ENCODE measurements at regions not wholly inside any gene's neighbourhood (a gene's known extent, or its start where the extent isn't known, plus 50 kb on each side); places are given as distances from the start of the nearest gene placed in this dataset.

GRCh38 chr9:111150181-111150580, 111.9 kb upstream of the LPAR1 start:
- DNase-seq (ENCODE audit: low read depth in 2 of 3, low spot score in 2 of 3) = no peak

DNA sequence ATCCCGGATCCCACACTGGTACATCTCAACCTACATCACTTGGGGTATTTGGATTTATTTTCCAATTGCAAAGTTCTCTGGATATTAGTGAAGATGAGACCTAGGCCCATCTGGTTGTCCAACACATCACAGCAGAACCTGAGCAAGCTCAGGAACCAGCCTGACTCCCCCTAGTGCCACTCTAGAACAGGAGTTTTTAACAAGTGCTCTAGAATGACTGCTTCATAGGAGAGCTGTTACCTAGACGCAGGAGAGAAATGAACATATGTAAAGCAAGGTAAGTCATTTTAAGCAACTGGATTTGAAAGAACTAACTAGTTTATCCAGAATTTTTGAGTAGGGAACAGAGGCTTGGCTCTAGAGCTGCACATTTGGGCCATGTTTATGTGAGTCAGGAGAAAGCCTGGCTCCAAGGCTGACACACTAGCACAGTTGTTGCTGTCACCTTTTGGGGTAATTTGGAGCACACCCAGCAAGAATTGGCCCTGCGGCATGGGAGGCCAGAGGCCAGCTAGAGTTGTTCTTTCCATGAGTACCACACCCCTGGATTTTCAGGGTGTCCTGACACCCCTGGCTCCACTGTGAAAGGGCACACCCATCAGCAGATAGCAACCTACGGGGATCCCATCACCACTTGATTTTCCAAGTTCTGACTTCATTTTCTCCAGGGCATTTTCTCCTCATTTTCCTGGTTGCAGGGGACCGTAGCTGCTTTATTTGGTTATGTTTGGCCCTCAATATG, 110.9 kb upstream of the LPAR1 start:
- peak in 1 of 3 donors; percentile 12 for DNase-seq (ENCODE audit: low read depth in 2 of 3, low spot score in 2 of 3)

DNA sequence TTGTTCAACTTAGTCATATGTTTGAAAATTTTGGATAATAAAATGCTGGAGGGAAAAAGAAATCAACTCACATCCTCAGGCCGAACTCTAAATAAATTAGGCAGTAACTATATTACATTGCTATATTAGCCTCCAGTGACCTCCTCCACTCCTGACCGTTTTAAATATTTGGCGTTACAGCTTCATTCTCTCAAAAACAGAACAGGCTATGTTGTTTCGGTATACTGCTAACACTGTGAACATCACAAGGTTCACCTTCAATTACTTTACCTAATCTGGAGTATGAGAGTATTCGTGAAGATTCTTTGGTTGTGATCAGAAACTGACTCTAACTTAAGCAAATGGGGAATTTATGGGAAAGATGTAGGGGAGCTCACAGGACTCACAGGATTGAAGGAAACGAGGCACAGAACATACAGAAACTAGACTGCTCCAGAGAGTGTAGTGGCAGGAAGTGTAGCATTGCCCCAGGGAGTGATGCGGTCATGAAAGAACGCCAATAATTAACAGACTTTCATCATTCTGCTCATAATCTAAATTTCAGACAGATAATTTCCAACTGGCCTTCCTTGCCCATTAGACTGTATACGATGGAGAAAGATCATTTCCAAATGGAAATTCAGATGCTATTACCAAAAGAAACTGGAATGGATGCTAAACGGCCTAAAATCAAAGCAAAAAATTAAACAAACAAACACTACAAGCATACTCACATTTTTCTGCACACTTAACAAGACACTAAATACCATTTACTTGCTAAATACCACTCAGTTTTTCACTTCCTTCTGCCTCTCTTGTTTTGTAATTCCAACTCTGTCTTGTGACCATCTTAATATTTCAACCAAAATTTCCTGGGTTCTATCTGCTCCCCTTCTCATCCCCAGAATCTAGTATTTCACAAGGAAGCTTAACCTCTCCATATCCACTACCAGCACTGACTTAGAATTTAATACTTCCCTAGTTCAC, 110.1 kb upstream of the LPAR1 start:
- no peak for DNase-seq (ENCODE audit: low read depth in 2 of 3, low spot score in 2 of 3)

GRCh38 chr9:111147041-111147440, 108.8 kb upstream of the LPAR1 start:
- DNase-seq (ENCODE audit: low read depth in 2 of 3, low spot score in 2 of 3) = no peak

- peak in 1 of 3 donors; percentile 8 for DNase-seq (ENCODE audit: low read depth in 2 of 3, low spot score in 2 of 3)
These were observed 106.5 kb upstream of the LPAR1 start for GRCh38 chr9:111144741-111145140.

GRCh38 chr9:111136180-111136579, 97.9 kb upstream of the LPAR1 start:
- DNase-seq (ENCODE audit: low read depth in 2 of 3, low spot score in 2 of 3) = no peak

GRCh38 chr9:111131211-111131610, 92.9 kb upstream of the LPAR1 start:
- DNase-seq (ENCODE audit: low read depth in 2 of 3, low spot score in 2 of 3) = no peak

DNA sequence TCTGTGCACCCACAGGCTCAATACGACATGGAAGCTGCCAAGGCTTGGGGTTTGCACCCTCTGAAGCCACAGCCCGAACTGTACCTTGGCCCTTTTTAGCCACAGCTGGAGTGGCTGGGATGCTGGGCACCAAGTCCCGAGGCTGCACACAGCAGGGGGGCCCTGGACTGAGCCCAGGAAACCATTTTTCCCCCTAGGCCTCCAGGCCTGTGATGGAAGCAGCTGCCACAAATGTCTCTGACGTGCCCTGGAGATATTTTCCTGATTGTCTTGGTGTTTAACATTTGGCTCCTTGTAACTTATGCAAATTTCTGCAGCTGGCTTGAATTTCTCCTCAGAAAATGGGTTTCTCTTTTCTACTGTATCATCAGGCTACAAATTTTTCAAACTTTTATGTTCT, 82.3 kb upstream of the LPAR1 start:
- DNase-seq (ENCODE audit: low read depth in 2 of 3, low spot score in 2 of 3) = no peak

DNA sequence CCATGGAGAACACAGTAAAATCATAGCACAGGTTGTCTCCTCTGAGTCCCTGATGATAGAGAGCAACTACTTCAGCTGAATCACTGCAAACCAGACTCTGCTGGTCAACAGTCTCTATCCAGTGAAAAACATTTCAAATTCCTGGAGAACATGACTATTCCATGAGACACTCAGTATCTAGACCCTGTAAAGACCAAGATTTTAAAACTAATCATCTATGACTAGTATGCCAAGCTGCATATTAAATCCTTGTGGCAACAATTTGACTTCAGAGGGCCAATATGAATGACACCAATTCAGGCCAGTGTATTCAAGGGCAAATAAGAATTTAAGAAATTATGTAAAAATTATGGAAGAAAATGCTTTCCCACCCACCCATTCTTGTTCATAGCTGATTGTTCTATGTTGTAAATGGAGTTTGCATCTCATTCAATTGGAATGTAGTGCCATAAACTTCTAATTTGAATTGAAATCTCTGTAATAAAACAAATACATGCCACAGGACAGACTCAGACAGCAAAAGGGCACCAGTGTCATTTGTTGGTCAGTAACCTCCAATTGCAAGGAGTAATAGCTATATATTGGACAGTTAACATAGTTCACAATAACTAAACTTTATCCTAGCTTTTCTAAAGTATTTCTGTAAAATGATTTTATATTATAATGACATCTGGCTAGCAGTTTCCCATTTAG, 80.1 kb upstream of the LPAR1 start:
- no peak for DNase-seq (ENCODE audit: low read depth in 2 of 3, low spot score in 2 of 3)

DNA sequence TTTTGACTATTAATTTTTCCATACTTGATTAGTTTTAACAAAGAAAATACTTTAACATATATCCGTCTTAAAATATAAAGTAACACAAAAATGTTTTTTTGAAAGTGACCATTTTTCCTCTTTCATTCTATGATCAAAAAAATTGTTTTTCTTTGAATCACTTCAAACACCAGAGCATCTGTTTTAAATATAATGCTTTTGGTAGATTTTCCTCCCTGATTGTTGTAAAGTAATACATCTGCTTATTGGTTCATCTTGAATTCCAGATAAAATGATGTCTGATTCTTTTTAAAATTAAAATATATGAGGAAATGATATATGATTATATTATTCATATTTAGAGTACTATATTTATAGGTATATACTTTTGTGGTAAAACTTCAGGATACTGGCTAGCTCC, 76.2 kb upstream of the LPAR1 start:
- DNase-seq (ENCODE audit: low read depth in 2 of 3, low spot score in 2 of 3) = no peak

DNA sequence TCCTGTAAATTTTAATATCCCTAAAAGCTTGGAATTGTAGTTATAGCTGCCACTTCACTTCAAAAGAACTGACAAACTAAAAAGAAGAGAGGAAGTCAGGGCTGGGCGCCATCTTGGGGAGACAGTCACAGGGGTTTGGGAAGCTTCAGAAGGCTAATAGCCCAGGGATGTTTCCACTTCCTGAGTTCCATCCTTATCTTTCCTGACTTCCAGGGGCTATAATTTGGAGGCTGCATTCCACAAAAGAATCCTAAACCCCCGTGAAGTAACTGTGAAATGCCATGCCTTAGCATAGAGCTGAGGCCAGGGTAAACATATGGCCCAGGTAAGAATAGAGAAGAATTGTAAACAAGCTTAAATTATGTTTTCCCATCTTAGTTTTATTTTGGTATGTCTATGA, 75.4 kb upstream of the LPAR1 start:
- DNase-seq (ENCODE audit: low read depth in 2 of 3, low spot score in 2 of 3) = no peak

DNA sequence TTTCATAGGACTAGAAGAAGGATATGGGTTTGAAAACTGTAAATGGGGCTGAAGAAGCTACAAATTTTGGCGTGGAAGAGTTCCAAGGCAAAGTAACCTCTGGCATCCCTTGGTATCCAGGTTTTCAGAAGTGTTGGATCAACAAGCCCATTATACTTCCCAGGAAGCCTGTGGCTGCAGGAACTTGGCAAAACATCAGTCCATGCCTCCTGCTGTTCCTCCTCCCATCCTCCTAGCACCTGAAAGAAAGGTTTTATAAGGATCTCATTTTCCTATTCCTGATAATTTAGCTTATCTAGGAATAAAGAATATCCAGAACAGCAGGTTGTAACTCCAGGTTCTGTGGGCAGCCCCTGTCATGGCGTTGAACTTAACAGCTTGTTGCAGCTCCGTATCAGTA, 72.5 kb upstream of the LPAR1 start:
- no peak for DNase-seq (ENCODE audit: low read depth in 2 of 3, low spot score in 2 of 3)

DNA sequence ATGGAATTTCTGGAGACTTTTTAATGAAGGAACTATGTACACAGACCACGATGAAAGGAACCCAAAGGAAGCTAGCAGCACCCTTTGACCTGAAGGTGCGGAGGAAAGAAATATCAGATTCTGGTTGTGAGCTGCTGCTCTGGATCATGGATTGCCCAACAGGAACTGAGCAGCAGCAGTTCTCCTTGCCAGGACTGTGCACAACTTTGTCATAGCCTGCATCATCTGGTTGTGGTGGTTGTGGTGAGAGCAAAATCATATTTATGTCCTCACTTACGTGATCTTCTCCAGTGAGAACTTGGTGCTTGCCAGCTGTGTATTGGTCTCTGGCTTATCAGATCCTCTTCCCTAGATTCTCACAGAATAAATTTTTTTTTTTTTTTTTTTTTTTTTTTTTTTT, 70.7 kb upstream of the LPAR1 start:
- DNase-seq (ENCODE audit: low read depth in 2 of 3, low spot score in 2 of 3) = peak in 1 of 3 donors; percentile 31

DNA sequence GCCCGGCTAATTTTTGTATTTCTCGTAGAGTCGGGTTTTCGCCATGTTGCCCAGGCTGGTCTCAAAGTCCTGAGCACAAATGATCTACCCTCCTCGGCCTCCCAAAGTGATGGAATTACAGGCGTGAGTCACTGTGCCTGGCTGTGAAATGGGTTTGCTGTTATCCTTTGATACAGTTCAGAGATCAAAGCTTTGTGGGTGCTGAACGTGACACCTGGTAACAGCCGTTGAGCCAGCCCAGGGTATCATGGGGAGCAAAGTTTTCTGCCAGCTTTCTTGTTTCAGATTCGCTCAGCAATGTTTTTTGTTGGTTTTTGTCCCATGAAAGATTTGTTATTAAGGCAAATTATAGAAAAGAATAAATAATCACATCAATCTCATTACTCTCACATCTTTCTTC, 68.9 kb upstream of the LPAR1 start:
- DNase-seq (ENCODE audit: low read depth in 2 of 3, low spot score in 2 of 3) = no peak

- DNase-seq (ENCODE audit: low read depth in 2 of 3, low spot score in 2 of 3) = no peak
These were observed 67.9 kb upstream of the LPAR1 start for GRCh38 chr9:111106202-111106601.

GRCh38 chr9:111102793-111103464, 64.7 kb upstream of the LPAR1 start:
- no peak for DNase-seq (ENCODE audit: low read depth in 2 of 3, low spot score in 2 of 3)

GRCh38 chr9:111099199-111100008, 61.1 kb upstream of the LPAR1 start:
- DNase-seq (ENCODE audit: low read depth in 2 of 3, low spot score in 2 of 3) = no peak

DNA sequence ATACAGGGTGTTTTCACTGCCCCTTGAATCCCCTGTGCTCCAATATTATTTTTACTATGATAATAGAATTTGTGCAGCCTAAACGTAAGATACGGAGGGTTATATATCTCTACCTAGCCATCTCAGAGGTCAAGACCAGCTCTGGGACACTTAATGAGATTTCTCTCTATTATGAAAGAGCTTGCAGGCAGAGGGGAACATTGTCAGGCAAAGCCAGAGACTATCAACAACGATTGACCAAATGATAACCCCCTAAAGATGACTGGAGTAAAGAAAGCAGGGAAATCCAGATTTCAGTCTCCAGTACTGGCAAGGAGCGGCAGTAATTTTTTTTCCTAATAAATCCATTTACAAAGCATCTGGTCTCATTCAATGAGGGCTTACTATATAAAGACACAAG, 59.8 kb upstream of the LPAR1 start:
- no peak for DNase-seq (ENCODE audit: low read depth in 2 of 3, low spot score in 2 of 3)

DNA sequence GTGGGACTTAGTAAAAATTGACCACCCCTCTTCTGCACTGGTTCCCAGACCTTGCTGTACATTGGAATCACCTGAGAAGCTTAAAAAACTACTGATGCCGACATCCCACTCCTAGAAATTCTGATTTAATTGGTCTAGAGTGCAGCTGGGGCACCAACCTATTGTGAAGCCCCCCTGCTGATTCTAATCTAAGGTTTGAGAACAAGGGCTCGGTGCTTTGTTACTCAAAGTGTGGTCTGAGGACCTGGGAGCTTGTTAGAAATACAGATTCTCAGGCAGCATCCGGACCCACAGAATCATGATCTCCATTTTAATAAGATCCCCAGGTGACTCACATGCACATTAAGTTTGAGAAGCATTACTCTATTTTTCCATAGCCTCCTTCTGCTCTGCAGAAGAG, 57.8 kb upstream of the LPAR1 start:
- DNase-seq (ENCODE audit: low read depth in 2 of 3, low spot score in 2 of 3) = no peak

DNA sequence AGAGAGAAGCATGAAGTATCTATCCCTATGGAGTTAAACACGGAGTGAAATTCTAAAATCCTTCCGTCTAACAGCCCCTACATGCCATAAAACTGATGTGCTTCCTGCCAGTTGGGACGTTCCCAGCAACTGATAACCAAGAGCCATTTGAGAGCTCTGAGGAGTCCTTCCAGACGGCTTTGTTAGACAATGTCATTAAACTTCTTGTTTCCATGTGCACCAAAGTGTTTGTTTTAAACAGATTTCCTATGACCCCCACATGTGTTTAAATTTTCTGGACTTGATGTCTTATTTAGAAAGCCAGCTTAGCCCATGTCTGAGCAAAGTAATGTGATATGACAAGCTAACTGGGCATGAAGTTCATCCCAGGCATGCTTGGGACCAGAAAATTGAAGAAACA, 57.2 kb upstream of the LPAR1 start:
- no peak for DNase-seq (ENCODE audit: low read depth in 2 of 3, low spot score in 2 of 3)

Measured in hematopoietic multipotent progenitor cell (in vitro differentiated cells).